OCI-LY1 (cell line): ENCODE measurements at regions not wholly inside any gene's neighbourhood (a gene's known extent, or its start where the extent isn't known, plus 50 kb on each side); places are given as distances from the start of the nearest gene placed in this dataset.

Experiments used
- H2AFZ ChIP-seq: fragments of 200-600 bp; sonication (generic), shearing (Covaris generic); 2 replicates; pipeline ENCODE4 v1.6.0; 2014; ENCODE audit warnings: antibody characterized with exemption, mild to moderate bottlenecking, low read length
- H3F3A ChIP-seq: fragments of 200-600 bp; sonication (generic), shearing (Covaris generic); 2 replicates; pipeline ENCODE4 v1.6.0; 2014; ENCODE audit warnings: mild to moderate bottlenecking, antibody characterized with exemption, low read length, moderate library complexity; ENCODE audit not compliant: insufficient read depth
- H3K27ac ChIP-seq: fragments of 200-600 bp; sonication (generic); 2 replicates; pipeline ENCODE4 v1.5.1; 2014; ENCODE audit warnings: low read length, mixed run types, mild to moderate bottlenecking, low read depth; ENCODE audit not compliant: poor library complexity, severe bottlenecking
- H3K27me3 ChIP-seq: fragments of 200-600 bp; sonication (generic); 2 replicates; pipeline ENCODE4 v1.6.0; 2014; ENCODE audit warnings: antibody characterized with exemption, mild to moderate bottlenecking, low read length, moderate library complexity; ENCODE audit not compliant: insufficient read depth
- H3K36me3 ChIP-seq: fragments of 200-600 bp; sonication (generic); 2 replicates; pipeline ENCODE4 v1.6.1; 2014; ENCODE audit warnings: mild to moderate bottlenecking, antibody characterized with exemption, low read length, moderate library complexity, mixed read lengths; ENCODE audit not compliant: insufficient read depth
- H3K4me1 ChIP-seq: fragments of 200-600 bp; sonication (generic); 2 replicates; pipeline ENCODE4 v1.5.1; 2014; ENCODE audit warnings: mild to moderate bottlenecking, low read length, moderate library complexity; ENCODE audit not compliant: insufficient read depth, severe bottlenecking
- H3K4me2 ChIP-seq: fragments of 200-600 bp; sonication (generic), shearing (Covaris generic); 2 replicates; pipeline ENCODE4 v1.6.1; 2014; ENCODE audit warnings: low read length
- H3K4me3 ChIP-seq: fragments of 200-600 bp; sonication (generic); 2 replicates; pipeline ENCODE4 v1.5.1; 2014; ENCODE audit warnings: low read length, low read depth, mild to moderate bottlenecking, mixed read lengths; ENCODE audit not compliant: poor library complexity, severe bottlenecking
- H3K79me2 ChIP-seq: fragments of 200-600 bp; shearing (Covaris generic); 2 replicates; pipeline ENCODE4 v1.6.1; 2016; ENCODE audit warnings: mixed run types, low read length, mixed read lengths; ENCODE audit not compliant: insufficient read depth
- H3K9ac ChIP-seq: fragments of 200-600 bp; sonication (generic), shearing (Covaris generic); 2 replicates; pipeline ENCODE4 v1.6.1; 2014; ENCODE audit warnings: mild to moderate bottlenecking, low read length, mixed read lengths
- H3K9me2 ChIP-seq: fragments of 200-600 bp; sonication (generic), shearing (Covaris generic); 2 replicates; pipeline ENCODE4 v1.6.1; 2014; ENCODE audit warnings: low read depth, mild to moderate bottlenecking, low read length, mixed read lengths
- H3K9me3 ChIP-seq: fragments of 200-600 bp; shearing (Covaris generic); 2 replicates; pipeline ENCODE4 v1.6.1; 2014; ENCODE audit warnings: low read length, mixed read lengths
- H4K20me1 ChIP-seq: fragments of 200-600 bp; sonication (generic), shearing (Covaris generic); 2 replicates; pipeline ENCODE4 v1.6.0; 2016; ENCODE audit warnings: mild to moderate bottlenecking, low read length; ENCODE audit not compliant: insufficient read depth
- EZH2 ChIP-seq: fragments of 200-600 bp; sonication (generic), shearing (Covaris generic); IDR thresholded peaks from 2 replicates; pipeline ENCODE4 v1.8.0; 2017; ENCODE audit warnings: borderline replicate concordance, mixed run types, mild to moderate bottlenecking, antibody characterized with exemption, low read length, moderate library complexity, mixed read lengths
- TF ChIP-seq, protein P1 (sequence below): fragments of 200-600 bp; sonication (generic), shearing (Covaris generic); IDR thresholded peaks from 2 replicates; pipeline ENCODE4 v1.5.1; 2017; ENCODE audit warnings: mild to moderate bottlenecking, antibody characterized with exemption, low read length, moderate library complexity, mixed read lengths

DNA sequence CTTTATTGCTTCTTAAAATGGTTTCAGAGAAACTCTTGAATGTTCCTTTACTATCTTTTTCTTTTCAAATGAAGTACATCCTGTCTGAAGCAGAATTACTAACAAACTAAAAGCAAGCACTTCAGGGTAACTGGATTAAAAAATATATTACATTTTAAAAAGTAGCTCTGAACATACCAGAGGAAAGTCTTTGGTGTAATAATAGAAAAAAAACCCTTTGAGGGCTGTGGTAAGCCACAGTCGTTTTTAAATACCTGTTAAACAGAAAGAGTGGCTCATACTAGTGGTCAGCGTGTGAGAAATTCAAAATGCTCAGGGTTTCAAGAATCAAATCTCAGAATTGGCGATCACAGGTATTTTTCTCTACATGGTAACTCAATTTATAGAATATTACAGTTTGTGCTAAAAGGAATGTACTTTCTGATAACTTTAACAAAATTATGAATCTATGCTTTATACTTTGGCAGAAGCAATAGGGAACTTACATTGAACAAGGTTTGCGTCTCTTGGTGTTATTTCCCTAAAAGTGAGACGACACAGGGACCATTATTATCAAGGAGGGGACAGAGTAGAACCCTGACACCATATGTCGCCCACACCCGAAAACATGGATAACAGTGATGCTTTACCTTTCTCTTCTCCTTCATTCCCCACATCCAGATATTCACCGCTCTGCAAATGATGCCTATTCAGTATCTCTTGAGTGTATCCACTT is 97.0 kb upstream of the DPH5 start:
- no peaks in the 10 kb centered on the region for H3K9me3 ChIP-seq
- H3K9ac ChIP-seq = no peak overlapping the region
- H3K4me1 ChIP-seq = peaks cover 33% of the 10 kb centered on the region
- no peaks in the 10 kb centered on the region for H3K36me3 ChIP-seq
- H3K4me2 ChIP-seq = peak overlapping the region; percentile 23
- H3K9me2 ChIP-seq = no peaks in the 10 kb centered on the region
- no peak overlapping the region for H2AFZ ChIP-seq
- H3K27me3 ChIP-seq = no peaks in the 10 kb centered on the region
- peaks cover 4% of the 10 kb centered on the region; the same call in 1 of the 2 replicates for H3F3A ChIP-seq
- no peak overlapping the region for H3K4me3 ChIP-seq
- H3K27ac ChIP-seq = peak overlapping the region; percentile 38
- TF ChIP-seq, protein P1, sequence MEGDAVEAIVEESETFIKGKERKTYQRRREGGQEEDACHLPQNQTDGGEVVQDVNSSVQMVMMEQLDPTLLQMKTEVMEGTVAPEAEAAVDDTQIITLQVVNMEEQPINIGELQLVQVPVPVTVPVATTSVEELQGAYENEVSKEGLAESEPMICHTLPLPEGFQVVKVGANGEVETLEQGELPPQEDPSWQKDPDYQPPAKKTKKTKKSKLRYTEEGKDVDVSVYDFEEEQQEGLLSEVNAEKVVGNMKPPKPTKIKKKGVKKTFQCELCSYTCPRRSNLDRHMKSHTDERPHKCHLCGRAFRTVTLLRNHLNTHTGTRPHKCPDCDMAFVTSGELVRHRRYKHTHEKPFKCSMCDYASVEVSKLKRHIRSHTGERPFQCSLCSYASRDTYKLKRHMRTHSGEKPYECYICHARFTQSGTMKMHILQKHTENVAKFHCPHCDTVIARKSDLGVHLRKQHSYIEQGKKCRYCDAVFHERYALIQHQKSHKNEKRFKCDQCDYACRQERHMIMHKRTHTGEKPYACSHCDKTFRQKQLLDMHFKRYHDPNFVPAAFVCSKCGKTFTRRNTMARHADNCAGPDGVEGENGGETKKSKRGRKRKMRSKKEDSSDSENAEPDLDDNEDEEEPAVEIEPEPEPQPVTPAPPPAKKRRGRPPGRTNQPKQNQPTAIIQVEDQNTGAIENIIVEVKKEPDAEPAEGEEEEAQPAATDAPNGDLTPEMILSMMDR = no peak
- TF ChIP-seq EZH2 = no peak
- H3K79me2 ChIP-seq = no peaks in the 10 kb centered on the region
- no peaks in the 10 kb centered on the region for H4K20me1 ChIP-seq

DNA sequence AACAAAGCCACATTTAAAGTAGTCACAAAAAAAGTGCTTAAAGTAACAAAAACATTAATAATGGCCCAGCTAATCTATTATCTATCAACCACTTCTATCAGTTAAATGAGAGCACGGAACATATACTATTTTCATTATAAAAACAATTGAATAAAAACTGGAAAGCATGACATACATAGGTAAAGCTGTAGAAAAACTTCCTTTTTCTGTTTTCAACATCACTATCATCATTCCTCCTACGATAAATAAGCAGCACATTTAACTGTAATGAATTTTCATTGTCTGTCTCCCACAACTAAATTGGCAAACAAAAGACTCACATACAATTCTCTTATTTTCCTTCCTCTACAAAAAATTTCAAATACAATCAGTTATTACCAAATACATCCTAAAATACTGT is 96.4 kb upstream of the DPH5 start:
- H3K9ac ChIP-seq = no peak overlapping the region
- H3K27me3 ChIP-seq = no peaks in the 10 kb centered on the region
- H3K9me2 ChIP-seq = no peaks in the 10 kb centered on the region
- H3F3A ChIP-seq = peaks cover 4% of the 10 kb centered on the region; the same call in 1 of the 2 replicates
- H4K20me1 ChIP-seq = no peaks in the 10 kb centered on the region
- H3K4me1 ChIP-seq = peaks cover 28% of the 10 kb centered on the region
- H3K4me2 ChIP-seq = peak overlapping the region; percentile 23; the same call in 1 of the 2 replicates
- H3K4me3 ChIP-seq = no peak overlapping the region
- H3K36me3 ChIP-seq = no peaks in the 10 kb centered on the region
- H3K27ac ChIP-seq = peak overlapping the region; percentile 38
- no peaks in the 10 kb centered on the region for H3K9me3 ChIP-seq
- TF ChIP-seq, protein P1 = no peak
- no peak for TF ChIP-seq EZH2
- no peaks in the 10 kb centered on the region for H3K79me2 ChIP-seq
- no peak overlapping the region for H2AFZ ChIP-seq

DNA sequence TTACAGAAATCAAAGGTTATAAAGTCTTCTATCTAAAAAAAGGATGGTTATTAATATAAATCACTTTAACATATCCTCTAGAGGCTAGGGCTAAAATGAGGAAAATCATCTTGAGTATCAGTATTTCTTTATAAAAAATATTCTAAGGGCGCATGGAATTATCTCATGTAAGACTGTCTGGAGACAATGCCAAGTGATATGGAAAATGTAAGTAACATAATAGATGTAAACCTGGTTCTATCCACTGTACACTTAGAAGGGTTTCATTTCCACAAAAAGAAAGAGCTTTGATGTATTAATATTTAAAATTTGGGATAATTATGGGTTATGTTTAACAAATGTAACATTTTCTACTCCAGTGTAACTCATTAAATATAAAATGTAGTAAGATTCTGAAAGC is 95.9 kb upstream of the DPH5 start:
- no peaks in the 10 kb centered on the region for H3K36me3 ChIP-seq
- H2AFZ ChIP-seq = no peak overlapping the region
- no peaks in the 10 kb centered on the region for H3K79me2 ChIP-seq
- TF ChIP-seq, protein P1 = no peak
- TF ChIP-seq EZH2 = no peak
- no peaks in the 10 kb centered on the region for H3K27me3 ChIP-seq
- H3F3A ChIP-seq = peaks cover 4% of the 10 kb centered on the region; the same call in 1 of the 2 replicates
- no peak overlapping the region for H3K4me3 ChIP-seq
- H3K4me1 ChIP-seq = peaks cover 28% of the 10 kb centered on the region
- no peaks in the 10 kb centered on the region for H3K9me2 ChIP-seq
- H3K27ac ChIP-seq = no peak overlapping the region
- H3K9me3 ChIP-seq = no peaks in the 10 kb centered on the region
- no peak overlapping the region for H3K9ac ChIP-seq
- no peaks in the 10 kb centered on the region for H4K20me1 ChIP-seq
- no peak overlapping the region for H3K4me2 ChIP-seq
